Suprapubic skin (tissue), 3 donors: ENCODE measurements at regions not wholly inside any gene's neighbourhood (a gene's known extent, or its start where the extent isn't known, plus 50 kb on each side); places are given as distances from the start of the nearest gene placed in this dataset.

Experiments used
- POLR2A ChIP-seq, 2 donors: fragments of 450-650 bp; IDR thresholded peaks; one replicate each; pipeline ENCODE4 v1.6.1; 2017; ENCODE audit warnings: antibody characterized with exemption in 2 of 2, mild to moderate bottlenecking in 2 of 2, moderate library complexity in 2 of 2
- TF ChIP-seq, protein P1 (sequence below), 2 donors: fragments of 200-600 bp in 1 of 2; fragments of 450-650 bp in 1 of 2; sonication (generic) in 1 of 2; IDR thresholded peaks; one replicate each; pipeline ENCODE4 v1.5.1; 2016 to 2019; ENCODE audit warnings: antibody characterized with exemption in 2 of 2, mild to moderate bottlenecking in 1 of 2, moderate library complexity in 1 of 2

GRCh38 chr3:74426571-74426970, 187.9 kb downstream of the CNTN3 start:
- TF ChIP-seq POLR2A (IDR thresholded peaks at IDR 0.05): no peak
- TF ChIP-seq, protein P1, sequence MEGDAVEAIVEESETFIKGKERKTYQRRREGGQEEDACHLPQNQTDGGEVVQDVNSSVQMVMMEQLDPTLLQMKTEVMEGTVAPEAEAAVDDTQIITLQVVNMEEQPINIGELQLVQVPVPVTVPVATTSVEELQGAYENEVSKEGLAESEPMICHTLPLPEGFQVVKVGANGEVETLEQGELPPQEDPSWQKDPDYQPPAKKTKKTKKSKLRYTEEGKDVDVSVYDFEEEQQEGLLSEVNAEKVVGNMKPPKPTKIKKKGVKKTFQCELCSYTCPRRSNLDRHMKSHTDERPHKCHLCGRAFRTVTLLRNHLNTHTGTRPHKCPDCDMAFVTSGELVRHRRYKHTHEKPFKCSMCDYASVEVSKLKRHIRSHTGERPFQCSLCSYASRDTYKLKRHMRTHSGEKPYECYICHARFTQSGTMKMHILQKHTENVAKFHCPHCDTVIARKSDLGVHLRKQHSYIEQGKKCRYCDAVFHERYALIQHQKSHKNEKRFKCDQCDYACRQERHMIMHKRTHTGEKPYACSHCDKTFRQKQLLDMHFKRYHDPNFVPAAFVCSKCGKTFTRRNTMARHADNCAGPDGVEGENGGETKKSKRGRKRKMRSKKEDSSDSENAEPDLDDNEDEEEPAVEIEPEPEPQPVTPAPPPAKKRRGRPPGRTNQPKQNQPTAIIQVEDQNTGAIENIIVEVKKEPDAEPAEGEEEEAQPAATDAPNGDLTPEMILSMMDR (IDR thresholded peaks at IDR 0.05): no peak
